GM12874 (cell line): ENCODE measurements at regions not wholly inside any gene's neighbourhood (a gene's known extent, or its start where the extent isn't known, plus 50 kb on each side); places are given as distances from the start of the nearest gene placed in this dataset.

Source experiments
- TF ChIP-seq, protein P1 (sequence below): IDR thresholded peaks from 2 replicates; pipeline ENCODE4 v1.5.1; 2011; ENCODE audit warnings: low read depth, mild to moderate bottlenecking, control low read depth, low read length, moderate library complexity; ENCODE audit not compliant: insufficient read depth

- TF ChIP-seq, protein P1, sequence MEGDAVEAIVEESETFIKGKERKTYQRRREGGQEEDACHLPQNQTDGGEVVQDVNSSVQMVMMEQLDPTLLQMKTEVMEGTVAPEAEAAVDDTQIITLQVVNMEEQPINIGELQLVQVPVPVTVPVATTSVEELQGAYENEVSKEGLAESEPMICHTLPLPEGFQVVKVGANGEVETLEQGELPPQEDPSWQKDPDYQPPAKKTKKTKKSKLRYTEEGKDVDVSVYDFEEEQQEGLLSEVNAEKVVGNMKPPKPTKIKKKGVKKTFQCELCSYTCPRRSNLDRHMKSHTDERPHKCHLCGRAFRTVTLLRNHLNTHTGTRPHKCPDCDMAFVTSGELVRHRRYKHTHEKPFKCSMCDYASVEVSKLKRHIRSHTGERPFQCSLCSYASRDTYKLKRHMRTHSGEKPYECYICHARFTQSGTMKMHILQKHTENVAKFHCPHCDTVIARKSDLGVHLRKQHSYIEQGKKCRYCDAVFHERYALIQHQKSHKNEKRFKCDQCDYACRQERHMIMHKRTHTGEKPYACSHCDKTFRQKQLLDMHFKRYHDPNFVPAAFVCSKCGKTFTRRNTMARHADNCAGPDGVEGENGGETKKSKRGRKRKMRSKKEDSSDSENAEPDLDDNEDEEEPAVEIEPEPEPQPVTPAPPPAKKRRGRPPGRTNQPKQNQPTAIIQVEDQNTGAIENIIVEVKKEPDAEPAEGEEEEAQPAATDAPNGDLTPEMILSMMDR, result no peak
These were observed 103.5 kb upstream of the ETS2 start for GRCh38 chr21:38702196-38702595.

DNA sequence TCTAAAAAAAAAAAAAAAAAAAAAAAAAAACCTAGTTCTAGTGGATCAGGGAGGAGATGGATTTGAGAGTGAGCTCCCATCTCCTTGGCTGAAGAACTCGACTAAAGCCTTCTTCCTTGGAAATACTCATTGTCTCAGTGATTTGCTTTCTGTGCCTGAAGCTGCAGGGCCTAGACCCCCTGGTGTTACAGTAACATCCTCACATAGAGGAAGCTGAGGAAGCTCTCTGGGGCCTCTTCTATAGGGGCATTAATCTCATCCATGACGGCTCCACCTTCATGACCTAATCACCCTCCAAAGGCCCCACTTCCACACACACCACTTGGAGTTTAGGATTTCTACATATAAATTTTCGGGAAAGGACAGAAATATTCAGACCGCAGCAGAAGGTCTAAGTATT lies 95.9 kb upstream of the ETS2 start:
- TF ChIP-seq, protein P1, result no peak

DNA sequence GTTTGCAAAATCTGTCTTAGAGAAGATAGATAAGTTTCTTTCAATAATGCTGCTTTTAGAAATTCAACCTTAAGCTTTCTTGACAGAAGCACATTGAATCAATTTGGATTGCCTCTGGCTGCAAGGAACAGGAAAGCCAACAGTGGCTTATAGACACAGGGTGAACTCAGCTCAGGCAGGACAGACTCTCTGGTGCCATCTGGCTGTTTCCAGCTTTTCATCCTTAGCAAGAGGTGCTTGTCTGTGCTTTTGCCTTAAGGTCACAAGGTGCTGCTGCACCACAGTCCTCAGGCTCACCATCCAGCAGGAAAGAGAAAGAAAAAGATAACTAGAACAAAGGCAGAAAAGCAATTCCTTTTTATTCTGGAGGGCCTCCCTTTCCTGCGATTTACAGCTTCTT lies 93.7 kb upstream of the ETS2 start:
- TF ChIP-seq, protein P1, result no peak

DNA sequence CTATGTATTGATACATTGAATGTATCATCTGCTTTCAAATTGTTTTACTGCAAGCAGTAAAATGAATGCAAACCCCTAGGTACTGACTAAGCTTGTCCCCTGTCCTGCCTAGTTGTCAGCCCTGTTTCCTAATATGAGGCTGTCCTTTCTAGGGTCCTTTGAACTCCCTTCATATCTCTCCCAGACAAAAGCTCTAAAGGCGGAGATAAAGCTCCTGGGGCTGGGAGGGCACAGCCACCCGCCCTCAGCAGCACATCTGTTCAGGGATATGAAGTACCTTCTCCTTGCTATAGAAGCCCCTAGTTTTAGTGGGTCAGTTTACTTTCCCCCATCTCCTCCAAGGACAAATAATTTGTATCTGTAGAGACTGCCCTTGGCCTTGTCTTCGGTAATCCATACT lies 93.1 kb upstream of the ETS2 start:
- TF ChIP-seq, protein P1, result no peak

GRCh38 chr21:38714039-38714817 lies 91.5 kb upstream of the ETS2 start:
- TF ChIP-seq, protein P1, result no peak

GRCh38 chr21:38714999-38715398 lies 90.7 kb upstream of the ETS2 start:
- TF ChIP-seq, protein P1, result no peak

GRCh38 chr21:38716088-38716487 lies 89.6 kb upstream of the ETS2 start:
- TF ChIP-seq, protein P1, result no peak
